ENCODE measurements at regions not wholly inside any gene's neighbourhood (a gene's known extent, or its start where the extent isn't known, plus 50 kb on each side); places are given as distances from the start of the nearest gene placed in this dataset.

DNA sequence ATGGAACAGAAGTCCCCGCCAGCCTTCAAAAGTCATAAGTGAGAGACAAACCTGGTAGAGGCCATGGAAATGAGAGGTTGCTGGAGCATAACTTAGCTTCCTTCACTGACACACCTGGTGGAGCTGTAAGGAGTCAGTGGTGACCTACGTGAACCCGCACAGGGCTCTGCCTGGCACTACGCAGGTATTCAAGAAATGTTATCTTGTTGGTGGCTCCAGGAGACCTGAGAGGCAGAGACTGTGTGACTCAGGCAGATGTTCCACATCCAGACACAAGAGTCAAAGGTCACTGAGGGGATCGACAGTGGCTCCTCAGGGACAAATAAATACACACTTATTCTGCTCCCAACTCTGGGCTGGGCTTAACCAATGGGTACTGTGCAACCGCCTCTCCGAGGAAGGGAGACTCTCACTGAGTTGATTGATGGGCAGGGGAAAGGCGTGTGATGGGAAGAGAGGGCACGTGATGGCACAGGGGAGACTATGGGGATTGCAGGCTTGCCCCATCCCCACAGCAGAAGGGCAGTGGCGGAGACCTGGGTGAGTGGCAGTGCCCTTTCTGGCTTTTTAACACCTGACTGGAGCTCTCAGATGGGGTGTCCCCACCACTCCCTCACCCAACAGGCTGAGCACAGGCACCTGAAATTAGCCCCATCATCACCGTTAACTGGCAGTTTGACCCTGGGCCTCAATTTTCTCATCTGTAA is 111.7 kb upstream of the SMAD3 start:
- TF ChIP-seq CTCF (conservative IDR thresholded peaks at IDR 0.05; ENCODE audit: low read length): no peak
- no peak for TF ChIP-seq EZH2phosphoT487 (IDR thresholded peaks at IDR 0.05; ENCODE audit: borderline replicate concordance)
